DND-41 (cell line): ENCODE measurements at regions not wholly inside any gene's neighbourhood (a gene's known extent, or its start where the extent isn't known, plus 50 kb on each side); places are given as distances from the start of the nearest gene placed in this dataset.

ENCODE experiments used
- ATAC-seq: fragments of 200-7000 bp; cut with Tn5 transposase; 3 replicates; pipeline ENCODE4 v1.9.1; 2021; ENCODE audit warnings: low read depth; ENCODE audit not compliant: insufficient read depth
- DNase-seq: peaks from one replicate; pipeline ENCODE4 v3.0.0-alpha.2; 2020
- H2AFZ ChIP-seq: 2 replicates; pipeline ENCODE4 v1.6.0; 2012; ENCODE audit warnings: low read depth, low read length
- H3K27ac ChIP-seq: 2 replicates; pipeline ENCODE4 v1.5.1; 2012; ENCODE audit warnings: low read length, inconsistent platforms
- H3K27me3 ChIP-seq: fragments of 200-600 bp; sonication (generic); 2 replicates; pipeline ENCODE4 v1.6.0; 2012; ENCODE audit warnings: low read length, mild to moderate bottlenecking, inconsistent platforms; ENCODE audit not compliant: insufficient read depth, poor library complexity
- H3K36me3 ChIP-seq: 2 replicates; pipeline ENCODE4 v1.5.1; 2012; ENCODE audit warnings: low read length, inconsistent platforms; ENCODE audit not compliant: insufficient read depth
- H3K4me1 ChIP-seq: 2 replicates; pipeline ENCODE4 v1.5.1; 2012; ENCODE audit warnings: mild to moderate bottlenecking, low read length; ENCODE audit not compliant: insufficient read depth
- H3K4me2 ChIP-seq: 2 replicates; pipeline ENCODE4 v1.6.0; 2012; ENCODE audit warnings: mild to moderate bottlenecking, moderate library complexity, low read length, inconsistent platforms; ENCODE audit not compliant: insufficient read depth
- H3K4me3 ChIP-seq, 2 experiments: fragments of 200-600 bp in 1 of 2; shearing (Covaris generic) in 1 of 2; 2 replicates each; pipeline ENCODE4 v1.5.1; 2012 to 2016; ENCODE audit warnings: inconsistent platforms in 2 of 2, low read length in 2 of 2, mild to moderate bottlenecking in 2 of 2, low read depth in 1 of 2, moderate library complexity in 1 of 2
- H3K79me2 ChIP-seq: 2 replicates; pipeline ENCODE4 v1.6.0; 2012; ENCODE audit warnings: low read length, inconsistent platforms; ENCODE audit not compliant: insufficient read depth
- H3K9ac ChIP-seq: 2 replicates; pipeline ENCODE4 v1.6.0; 2012; ENCODE audit warnings: low read depth, mild to moderate bottlenecking, inconsistent platforms, low read length, moderate library complexity
- H3K9me3 ChIP-seq: 2 replicates; pipeline ENCODE4 v1.5.1; 2012; ENCODE audit warnings: low read length, moderate library complexity, mild to moderate bottlenecking, inconsistent platforms; ENCODE audit not compliant: insufficient read depth, severe bottlenecking
- H4K20me1 ChIP-seq: 2 replicates; pipeline ENCODE4 v1.6.0; 2012; ENCODE audit warnings: low read length; ENCODE audit not compliant: insufficient read depth
- CTCF ChIP-seq: IDR thresholded peaks from 2 replicates; pipeline ENCODE4 v1.5.1; 2012; ENCODE audit warnings: borderline replicate concordance, low read length, moderate library complexity, mild to moderate bottlenecking; ENCODE audit not compliant: poor library complexity, severe bottlenecking; ENCODE audit errors: extremely low read depth
- EZH2 ChIP-seq: IDR thresholded peaks from 3 replicates; pipeline ENCODE4 v1.6.1; 2012; ENCODE audit warnings: borderline replicate concordance, low read depth, mild to moderate bottlenecking, moderate library complexity, low read length, inconsistent platforms; ENCODE audit not compliant: severe bottlenecking

DNA sequence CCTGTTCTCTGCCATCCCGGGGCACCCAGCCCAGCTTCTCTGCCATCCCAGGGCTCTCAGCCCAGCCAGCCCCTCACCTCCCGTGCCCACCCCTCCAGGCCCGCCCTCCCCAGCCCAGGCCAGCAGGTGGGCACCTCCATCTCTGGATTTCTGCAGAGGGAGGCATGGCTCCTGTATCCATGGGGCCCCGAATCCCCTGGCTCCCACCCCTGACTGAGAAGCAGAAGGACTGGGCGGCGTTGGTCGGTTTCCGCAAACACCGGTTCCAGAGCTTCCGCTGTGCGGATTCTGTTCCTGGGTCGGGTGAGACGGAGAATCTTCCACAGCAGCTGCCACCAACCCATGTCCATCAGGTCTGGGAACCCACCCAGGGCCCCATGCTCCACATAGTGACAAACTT, 240.3 kb downstream of the BRD1 start:
- Histone ChIP-seq H3K27ac (no peak overlapping the region), H3K4me3 (no peak overlapping the region), H2AFZ (no peak overlapping the region), H3K9me3 (no peaks in the 10 kb centered on the region), H3K36me3 (no peaks in the 10 kb centered on the region), H3K27me3 (no peaks in the 10 kb centered on the region), H3K4me2 (no peak overlapping the region), H3K9ac (no peak overlapping the region), H3K79me2 (no peaks in the 10 kb centered on the region), H3K4me1 (no peaks in the 10 kb centered on the region), H4K20me1 (no peaks in the 10 kb centered on the region)
- TF ChIP-seq EZH2 (no peak), CTCF (no peak)
- DNase-seq (no peak), ATAC-seq (no peak)

DNA sequence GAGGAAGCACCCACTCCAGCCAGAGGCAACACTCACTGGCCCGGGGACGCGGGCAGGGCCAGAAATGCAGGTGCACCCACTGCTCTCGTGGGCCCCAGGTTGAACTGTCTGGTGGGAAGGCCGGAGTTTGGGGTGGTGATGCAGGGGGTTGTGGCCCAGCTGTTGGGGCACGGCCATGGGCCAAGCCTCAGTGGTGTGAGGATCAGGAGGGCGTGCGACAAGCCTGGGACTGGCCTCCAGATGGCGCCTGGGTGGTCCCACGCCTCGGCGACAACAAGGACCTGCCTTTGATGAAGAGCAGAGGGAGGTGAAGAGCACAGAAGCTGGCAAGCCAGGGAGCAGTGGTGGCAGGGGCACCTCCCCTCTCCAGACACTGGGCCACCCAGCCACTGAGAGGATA, 240.8 kb downstream of the BRD1 start:
- Histone ChIP-seq H3K4me3 (no peak overlapping the region), H3K9me3 (no peaks in the 10 kb centered on the region), H4K20me1 (no peaks in the 10 kb centered on the region), H3K79me2 (no peaks in the 10 kb centered on the region), H3K4me2 (no peak overlapping the region), H3K36me3 (no peaks in the 10 kb centered on the region), H3K4me1 (no peaks in the 10 kb centered on the region), H2AFZ (no peak overlapping the region), H3K27me3 (no peaks in the 10 kb centered on the region), H3K9ac (no peak overlapping the region), H3K27ac (no peak overlapping the region)
- DNase-seq, result peak; percentile 12
- ATAC-seq, result no peak
- TF ChIP-seq EZH2 (no peak), CTCF (peak; percentile 46)

GRCh38 chr22:49586244-49586748, 241.4 kb downstream of the BRD1 start:
- no peak for TF ChIP-seq EZH2
- ATAC-seq, result no peak
- H3K9ac ChIP-seq, result no peak overlapping the region
- H3K79me2 ChIP-seq, result no peaks in the 10 kb centered on the region
- H2AFZ ChIP-seq, result no peak overlapping the region
- H3K9me3 ChIP-seq, result no peaks in the 10 kb centered on the region
- DNase-seq, result no peak
- H3K4me2 ChIP-seq, result no peak overlapping the region
- H3K27ac ChIP-seq, result no peak overlapping the region
- no peaks in the 10 kb centered on the region for H3K36me3 ChIP-seq
- H3K27me3 ChIP-seq, result no peaks in the 10 kb centered on the region
- H4K20me1 ChIP-seq, result no peaks in the 10 kb centered on the region
- no peaks in the 10 kb centered on the region for H3K4me1 ChIP-seq
- H3K4me3 ChIP-seq, result no peak overlapping the region

GRCh38 chr22:49585461-49586243, 242.0 kb downstream of the BRD1 start:
- Histone ChIP-seq H3K27me3 (no peaks in the 10 kb centered on the region), H3K4me2 (no peak overlapping the region), H3K79me2 (no peaks in the 10 kb centered on the region)

More at GRCh38 chr22:49585461-49586243, 242.0 kb downstream of the BRD1 start:
- Histone ChIP-seq H2AFZ (no peak overlapping the region), H3K9me3 (peaks cover under 1% of the 10 kb centered on the region), H4K20me1 (no peaks in the 10 kb centered on the region), H3K9ac (no peak overlapping the region), H3K4me1 (no peaks in the 10 kb centered on the region), H3K27ac (no peak overlapping the region), H3K4me3 (no peak overlapping the region), H3K36me3 (no peaks in the 10 kb centered on the region)
- TF ChIP-seq CTCF (no peak), EZH2 (no peak)
- DNase-seq (no peak), ATAC-seq (no peak)
